Neuron (in vitro differentiated cells): ENCODE measurements at regions not wholly inside any gene's neighbourhood (a gene's known extent, or its start where the extent isn't known, plus 50 kb on each side); places are given as distances from the start of the nearest gene placed in this dataset.
"Not testable (repeated sequence)": the region's sequence is repeated elsewhere in the genome, so short reads cannot be mapped to it uniquely, and the experiment has no call there.

Experiments
- H2AFZ ChIP-seq: one replicate; pipeline ENCODE4 v1.6.1; 2013; ENCODE audit warnings: low read depth, mild to moderate bottlenecking, inconsistent platforms, low read length, moderate library complexity
- H3K27me3 ChIP-seq: one replicate; pipeline ENCODE4 v1.6.1; 2013; ENCODE audit warnings: low read length; ENCODE audit not compliant: insufficient read depth
- H3K36me3 ChIP-seq: one replicate; pipeline ENCODE4 v1.6.1; 2013; ENCODE audit warnings: low read length; ENCODE audit not compliant: insufficient read depth
- H3K4me1 ChIP-seq: one replicate; pipeline ENCODE4 v1.6.1; 2013; ENCODE audit warnings: low read length; ENCODE audit not compliant: insufficient read depth
- H3K4me3 ChIP-seq: 2 replicates; pipeline ENCODE4 v1.5.1; 2013; ENCODE audit warnings: mild to moderate bottlenecking, low read length, moderate library complexity
- H3K9me3 ChIP-seq: one replicate; pipeline ENCODE4 v1.6.1; 2013; ENCODE audit warnings: low read length

DNA sequence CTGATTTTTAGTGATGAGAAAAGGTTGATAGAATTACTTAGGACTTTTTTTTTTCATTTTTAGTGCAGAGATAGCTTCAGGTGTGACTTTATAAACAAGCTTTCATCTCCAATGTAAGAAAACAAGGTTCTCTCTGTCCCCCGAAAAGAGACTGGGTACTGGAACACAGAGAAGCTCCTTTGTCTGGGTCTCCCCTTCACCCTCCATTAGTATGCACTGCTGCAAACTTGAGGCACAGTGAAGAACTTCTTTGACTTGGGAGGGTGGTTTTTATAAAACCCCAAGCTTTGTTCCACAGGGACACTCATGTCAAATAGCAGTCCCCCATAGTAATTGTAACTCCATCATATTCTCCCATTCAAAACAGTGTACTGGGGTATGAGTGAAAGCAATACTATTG lies 93.5 kb upstream of the SOX2 start:
- Histone ChIP-seq H2AFZ (no peak overlapping the region), H3K9me3 (no peaks in the 10 kb centered on the region), H3K27me3 (no peaks in the 10 kb centered on the region), H3K4me3 (no peak overlapping the region), H3K36me3 (peaks cover 47% of the 10 kb centered on the region), H3K4me1 (peaks cover 72% of the 10 kb centered on the region)

DNA sequence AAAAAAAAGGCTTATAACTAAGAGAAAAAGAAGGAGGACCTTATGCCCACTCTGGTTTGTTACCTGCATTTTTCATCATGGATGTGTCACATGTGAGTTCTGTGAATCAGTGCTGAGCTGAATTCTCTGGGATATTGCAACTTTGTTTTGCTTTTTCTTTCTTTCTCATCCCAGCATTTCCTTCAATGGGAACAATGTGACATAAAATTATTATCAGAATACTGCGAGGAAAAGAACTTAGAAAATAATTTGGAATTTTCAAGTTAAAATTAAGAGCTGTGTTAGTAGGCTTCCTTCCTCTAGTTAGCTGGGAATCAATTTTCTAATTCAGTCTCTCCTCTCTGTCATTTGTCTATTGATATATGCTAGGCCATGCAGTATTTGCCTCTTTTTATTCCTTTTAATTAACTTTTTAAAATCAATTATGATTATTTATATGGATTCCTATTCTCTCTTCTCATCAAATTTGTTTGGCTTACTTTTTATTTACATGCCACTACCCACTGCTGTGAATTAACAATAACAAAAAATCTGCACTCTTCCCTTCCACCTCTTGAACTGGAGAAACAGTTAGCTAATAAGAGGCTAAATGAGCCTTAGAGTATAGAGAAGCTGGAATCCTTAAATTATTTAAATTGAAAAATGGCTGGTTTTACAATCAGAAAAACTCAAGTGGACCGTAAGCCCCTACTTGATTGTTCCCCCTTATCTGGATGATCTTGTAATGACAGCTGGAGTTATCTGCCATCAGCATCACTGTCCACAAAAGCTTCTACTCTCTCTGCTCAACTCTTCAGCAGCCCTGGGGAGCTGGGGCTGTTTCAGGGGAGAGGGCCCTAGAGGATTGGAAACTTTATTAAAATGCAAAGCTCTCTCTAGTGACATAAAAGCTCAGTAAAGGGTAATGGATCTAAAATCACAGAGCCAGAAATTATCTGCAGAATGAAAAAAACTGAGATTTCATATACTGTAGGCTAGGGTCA lies 95.3 kb upstream of the SOX2 start:
- peaks cover 38% of the 10 kb centered on the region for H3K36me3 ChIP-seq
- peak overlapping the region; percentile 86 for H3K4me3 ChIP-seq
- peaks cover 67% of the 10 kb centered on the region for H3K4me1 ChIP-seq
- no peak overlapping the region for H2AFZ ChIP-seq
- H3K27me3 ChIP-seq = no peaks in the 10 kb centered on the region
- no peaks in the 10 kb centered on the region for H3K9me3 ChIP-seq

DNA sequence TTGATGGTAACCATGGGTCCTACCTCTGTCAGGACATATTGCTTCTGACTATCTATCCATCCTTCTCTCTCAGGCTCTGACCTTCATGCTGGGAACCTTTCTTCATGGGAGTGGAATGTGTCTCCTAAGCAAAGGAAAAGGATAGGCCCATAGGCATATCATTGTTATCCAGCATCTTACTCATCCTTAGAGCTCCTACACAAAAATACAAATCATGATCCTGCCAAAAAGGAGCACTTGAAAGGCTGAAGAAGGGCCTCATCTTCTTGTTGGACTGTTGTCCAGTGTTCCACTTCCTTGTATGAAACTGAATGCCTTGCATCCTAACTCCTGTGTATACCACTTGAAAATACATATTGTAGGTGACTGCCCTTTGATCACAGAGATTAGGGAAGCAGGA lies 96.1 kb upstream of the SOX2 start:
- Histone ChIP-seq H3K4me1 (peaks cover 67% of the 10 kb centered on the region), H3K4me3 (peak overlapping the region; percentile 86), H2AFZ (no peak overlapping the region)

DNA sequence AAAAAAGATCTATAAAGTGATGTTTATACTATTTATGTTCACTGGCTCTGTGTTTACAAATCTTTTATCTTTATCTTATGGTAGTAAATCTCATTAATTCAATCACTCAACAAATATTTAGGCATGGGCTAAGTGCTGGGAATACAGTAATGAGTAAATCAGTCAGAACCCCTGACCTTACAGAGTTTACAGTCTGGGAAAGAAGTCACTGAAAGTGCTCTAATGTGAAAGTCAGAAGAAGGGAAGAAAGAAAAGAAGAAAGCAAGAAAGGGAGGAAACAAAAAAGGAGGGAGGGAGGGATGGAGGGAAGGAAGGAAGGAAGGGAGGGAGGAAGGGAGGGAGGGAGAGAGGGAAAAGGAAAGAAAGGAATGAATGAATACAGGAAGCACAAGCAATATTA lies 96.8 kb upstream of the SOX2 start:
- H3K4me3 ChIP-seq = peak overlapping the region; percentile 86
- H3K27me3 ChIP-seq = no peaks in the 10 kb centered on the region
- no peaks in the 10 kb centered on the region for H3K9me3 ChIP-seq
- H3K36me3 ChIP-seq = peaks cover 29% of the 10 kb centered on the region
- peaks cover 61% of the 10 kb centered on the region for H3K4me1 ChIP-seq
- no peak overlapping the region for H2AFZ ChIP-seq

More for the DNA sequence above, 96.1 kb upstream of the SOX2 start:
- no peaks in the 10 kb centered on the region for H3K27me3 ChIP-seq
- H3K9me3 ChIP-seq = no peaks in the 10 kb centered on the region
- peaks cover 33% of the 10 kb centered on the region for H3K36me3 ChIP-seq

DNA sequence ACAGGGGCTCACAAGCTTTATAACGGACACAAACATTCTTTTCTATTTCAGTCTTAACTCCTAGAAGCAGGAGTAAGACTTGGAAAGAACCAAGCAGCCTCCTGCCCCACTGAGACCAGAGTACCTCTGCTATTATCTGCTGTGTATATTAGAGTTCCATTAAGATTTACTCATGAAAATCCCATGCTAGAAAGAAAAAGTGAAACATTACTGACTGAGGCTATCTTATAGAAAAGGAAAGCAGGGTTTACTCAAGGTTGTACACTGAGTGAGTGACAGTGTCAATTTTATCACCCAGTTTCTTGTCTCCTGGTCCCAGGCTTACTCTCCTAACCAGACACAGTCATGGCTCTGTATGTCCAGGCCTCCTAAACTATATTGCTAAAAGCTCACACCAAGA lies 97.9 kb upstream of the SOX2 start:
- Histone ChIP-seq H3K4me3 (peak overlapping the region; percentile 86), H3K9me3 (no peaks in the 10 kb centered on the region), H3K4me1 (peaks cover 61% of the 10 kb centered on the region), H3K27me3 (no peaks in the 10 kb centered on the region), H3K36me3 (peaks cover 26% of the 10 kb centered on the region), H2AFZ (no peak overlapping the region)

DNA sequence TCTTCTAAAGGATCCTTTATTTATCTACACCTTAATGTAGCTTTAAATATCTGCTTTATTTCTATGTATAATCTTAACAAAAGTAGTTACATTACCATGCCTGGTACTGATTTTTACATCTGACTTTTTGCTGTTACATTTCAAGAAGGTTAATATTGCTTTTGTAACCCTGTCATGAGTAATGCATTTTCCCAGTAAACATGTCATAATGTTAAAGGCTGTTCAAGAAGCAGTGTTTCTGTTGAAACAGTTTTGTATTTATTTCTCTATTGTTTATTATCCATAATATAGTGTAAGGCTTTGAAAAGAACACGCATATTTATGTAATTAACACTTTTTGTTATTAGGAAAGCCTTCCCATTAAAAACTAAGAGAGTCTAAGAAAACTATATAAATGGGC lies 98.5 kb upstream of the SOX2 start:
- H3K9me3 ChIP-seq = no peaks in the 10 kb centered on the region
- H3K27me3 ChIP-seq = no peaks in the 10 kb centered on the region
- peaks cover 59% of the 10 kb centered on the region for H3K4me1 ChIP-seq
- no peak overlapping the region for H2AFZ ChIP-seq
- H3K36me3 ChIP-seq = peaks cover 20% of the 10 kb centered on the region
- H3K4me3 ChIP-seq = peak overlapping the region; percentile 86

DNA sequence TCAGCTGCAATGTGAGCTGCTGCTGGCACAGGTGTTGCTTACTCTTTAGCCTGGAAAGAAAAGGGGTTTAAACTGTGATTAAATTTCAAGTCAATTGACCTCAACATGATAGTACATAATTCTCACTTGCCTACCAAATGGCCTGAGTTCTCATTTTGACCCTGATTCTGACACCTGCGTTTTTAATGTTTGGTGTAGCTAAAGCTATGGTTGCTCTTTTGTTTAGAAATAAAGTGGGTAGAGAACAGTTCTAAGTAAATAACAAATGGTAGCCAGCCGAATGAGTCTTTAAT lies 100.8 kb upstream of the SOX2 start:
- peaks cover 38% of the 10 kb centered on the region for H3K4me1 ChIP-seq

DNA sequence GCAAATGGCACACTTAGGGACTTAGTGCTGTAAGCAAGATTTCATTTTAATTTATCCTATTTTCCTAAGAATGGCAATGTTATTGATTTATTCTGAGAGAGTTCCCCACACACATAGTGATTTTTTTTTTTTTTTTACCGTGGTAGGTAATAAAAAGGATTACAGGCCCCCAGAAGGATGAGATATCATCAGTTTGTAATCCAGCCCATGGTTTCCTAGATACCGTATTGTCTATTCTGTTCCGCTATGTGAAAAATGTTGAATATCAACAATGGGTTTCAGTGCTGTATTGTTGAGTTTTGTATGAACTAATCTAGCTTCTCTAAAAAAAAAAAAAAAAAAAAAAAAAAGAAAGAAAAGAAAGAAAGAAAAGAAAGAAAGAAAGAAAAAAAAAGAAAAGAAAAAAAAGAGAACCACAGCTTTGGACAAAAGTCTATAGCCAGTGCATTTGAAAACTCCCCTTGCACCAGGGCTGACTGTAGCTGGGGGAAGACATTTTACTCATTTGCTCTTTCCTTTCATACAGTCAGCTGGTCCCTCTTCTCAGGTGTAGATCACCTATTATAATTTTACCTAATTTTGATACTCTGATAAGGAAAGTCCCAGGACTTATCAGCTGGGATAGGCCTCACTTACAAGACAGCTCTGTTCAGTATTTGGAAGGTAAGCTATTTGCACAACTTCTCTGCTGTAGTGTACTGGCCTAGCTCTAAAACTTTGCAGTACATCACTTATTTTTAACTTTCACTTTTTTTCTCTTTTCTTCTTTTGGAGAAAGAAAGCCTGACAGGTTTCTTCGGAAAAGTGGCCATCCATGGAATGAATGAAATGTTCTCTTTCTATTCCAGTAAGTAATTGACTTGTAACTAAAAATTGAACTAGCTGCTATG lies 101.4 kb upstream of the SOX2 start:
- Histone ChIP-seq H2AFZ (no peak overlapping the region), H3K27me3 (no peaks in the 10 kb centered on the region), H3K36me3 (peaks cover 4% of the 10 kb centered on the region), H3K4me1 (peaks cover 32% of the 10 kb centered on the region), H3K9me3 (no peaks in the 10 kb centered on the region), H3K4me3 (peak overlapping the region; percentile 86)

More for the DNA sequence above, 100.8 kb upstream of the SOX2 start:
- Histone ChIP-seq H3K36me3 (peaks cover 9% of the 10 kb centered on the region), H3K27me3 (no peaks in the 10 kb centered on the region), H3K9me3 (no peaks in the 10 kb centered on the region), H3K4me3 (peak overlapping the region; percentile 86), H2AFZ (no peak overlapping the region)

DNA sequence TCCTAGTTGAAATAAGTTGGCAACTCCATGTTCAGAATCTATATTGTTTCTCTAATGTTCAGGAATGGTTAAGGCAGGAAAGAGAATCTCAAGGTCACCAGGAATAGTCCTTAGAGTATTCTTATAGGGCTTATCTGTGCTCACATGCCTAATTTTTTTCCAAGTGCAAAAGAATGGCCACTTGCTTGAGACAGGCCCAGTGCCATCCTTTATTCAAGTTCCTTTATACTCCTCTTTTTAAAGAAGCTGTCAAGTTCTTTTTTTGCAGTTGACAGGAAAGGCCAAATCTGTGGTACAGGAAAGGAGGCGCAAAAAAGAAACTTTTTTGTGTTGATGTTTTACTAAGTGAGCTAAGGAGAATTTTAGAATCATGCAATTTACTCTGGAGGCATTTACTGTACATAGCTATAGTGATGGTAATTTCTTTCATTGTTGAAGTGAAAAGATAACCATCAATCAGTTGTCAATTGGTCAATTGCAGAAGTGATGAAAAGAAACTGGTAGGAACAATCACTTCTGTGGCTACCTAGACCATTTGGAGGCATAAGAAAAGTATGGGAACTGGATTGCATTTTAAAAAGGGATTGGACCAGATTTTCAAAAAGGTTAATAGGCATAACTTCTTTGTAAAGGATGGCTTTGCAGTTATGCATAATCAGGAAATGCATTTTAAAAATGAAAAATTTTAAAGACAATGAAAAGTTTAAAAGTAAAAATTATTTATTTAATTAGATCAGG lies 102.5 kb upstream of the SOX2 start:
- no peaks in the 10 kb centered on the region for H3K9me3 ChIP-seq
- peaks cover 21% of the 10 kb centered on the region for H3K4me1 ChIP-seq
- H2AFZ ChIP-seq = no peak overlapping the region
- H3K4me3 ChIP-seq = no peak overlapping the region
- no peaks in the 10 kb centered on the region for H3K27me3 ChIP-seq
- H3K36me3 ChIP-seq = no peaks in the 10 kb centered on the region

DNA sequence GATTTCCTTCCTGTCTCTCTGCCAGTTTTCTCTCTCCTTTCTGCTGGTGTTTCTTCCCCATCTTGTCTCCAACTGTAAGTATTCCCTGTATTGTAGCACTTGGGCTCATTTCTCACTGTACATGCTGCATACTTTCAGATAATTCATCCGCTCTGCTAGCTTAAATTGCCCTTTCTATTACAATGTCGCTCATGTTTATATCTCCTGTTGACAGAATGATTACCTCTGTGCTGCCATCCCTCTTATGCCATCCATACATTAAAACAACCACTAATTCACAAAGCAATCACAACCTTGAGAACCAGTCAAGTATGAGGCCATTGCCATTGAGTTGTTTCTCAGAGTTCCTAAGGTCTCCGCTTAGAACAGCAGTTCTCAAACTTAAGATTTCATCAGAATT lies 107.5 kb upstream of the SOX2 start:
- no peaks in the 10 kb centered on the region for H3K36me3 ChIP-seq
- H3K9me3 ChIP-seq = no peaks in the 10 kb centered on the region
- no peaks in the 10 kb centered on the region for H3K27me3 ChIP-seq
- H3K4me1 ChIP-seq = peaks cover 8% of the 10 kb centered on the region
- H3K4me3 ChIP-seq = no peak overlapping the region
- no peak overlapping the region for H2AFZ ChIP-seq

DNA sequence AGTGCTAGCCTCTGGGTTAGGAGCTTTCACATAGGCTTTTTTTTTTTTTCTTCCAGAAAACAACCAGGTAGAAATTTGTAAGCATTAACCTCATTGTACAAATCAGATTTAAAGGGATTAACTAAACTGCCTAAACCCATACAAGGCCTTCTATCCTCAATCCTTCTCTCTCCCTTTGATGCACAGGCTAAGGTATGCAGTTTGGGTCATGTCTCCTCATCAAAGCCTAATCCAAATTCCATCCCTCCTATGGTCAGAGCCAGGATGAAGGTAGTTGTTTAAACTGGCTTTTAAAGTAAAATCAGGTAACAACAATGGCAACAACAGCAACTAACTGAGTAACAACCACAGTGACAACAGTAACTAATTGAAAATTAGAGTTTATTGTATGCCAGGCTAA lies 115.6 kb upstream of the SOX2 start:
- no peaks in the 10 kb centered on the region for H3K36me3 ChIP-seq
- no peaks in the 10 kb centered on the region for H3K9me3 ChIP-seq
- H3K4me3 ChIP-seq = no peak overlapping the region
- no peaks in the 10 kb centered on the region for H3K27me3 ChIP-seq
- no peaks in the 10 kb centered on the region for H3K4me1 ChIP-seq
- no peak overlapping the region for H2AFZ ChIP-seq

DNA sequence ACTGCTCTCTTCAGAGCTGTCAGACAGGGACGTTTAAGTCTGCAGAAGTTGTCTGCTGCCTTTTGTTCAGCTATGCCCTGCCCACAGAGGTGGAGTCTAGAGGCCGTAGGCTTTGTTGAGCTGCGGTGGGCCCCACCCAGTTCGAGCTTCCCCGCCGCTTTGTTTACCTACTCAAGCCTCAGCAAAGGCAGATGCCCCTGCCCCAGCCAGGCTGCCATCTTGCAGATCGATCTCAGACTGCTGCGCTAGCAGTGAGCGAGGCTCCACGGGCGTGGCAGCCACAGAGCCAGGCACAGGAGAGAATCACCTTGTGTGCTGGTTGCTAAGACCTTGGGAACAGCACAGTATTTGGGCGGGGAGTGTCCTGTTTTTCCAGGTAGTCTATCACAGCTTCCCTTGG lies 120.8 kb upstream of the SOX2 start:
- H3K9me3 ChIP-seq, H3K36me3 ChIP-seq, H3K4me3 ChIP-seq, H3K27me3 ChIP-seq, H2AFZ ChIP-seq, H3K4me1 ChIP-seq: not testable (repeated sequence)

DNA sequence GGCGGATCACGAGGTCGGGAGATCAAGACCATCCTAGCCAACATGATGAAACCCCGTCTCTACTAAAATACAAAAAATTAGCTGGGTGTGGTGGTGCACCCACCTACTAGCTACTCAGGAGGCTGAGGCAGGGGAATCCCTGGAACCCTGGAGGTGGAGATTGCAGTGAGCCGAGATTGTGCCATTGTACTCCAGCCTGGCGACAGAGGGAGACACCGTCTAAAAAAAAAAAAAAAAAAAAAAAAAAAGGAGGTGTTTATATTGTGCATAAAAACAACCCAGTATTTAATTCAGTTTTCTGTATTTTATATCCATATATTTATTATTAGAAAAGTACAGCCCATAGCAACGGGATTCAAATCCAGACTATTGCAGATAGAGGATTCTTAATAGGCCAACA lies 129.1 kb upstream of the SOX2 start:
- H3K27me3 ChIP-seq = no peaks in the 10 kb centered on the region
- H2AFZ ChIP-seq = no peak overlapping the region
- no peaks in the 10 kb centered on the region for H3K9me3 ChIP-seq
- no peaks in the 10 kb centered on the region for H3K36me3 ChIP-seq
- no peak overlapping the region for H3K4me3 ChIP-seq
- H3K4me1 ChIP-seq = no peaks in the 10 kb centered on the region
